SK-N-SH (cell line): ENCODE measurements at regions not wholly inside any gene's neighbourhood (a gene's known extent, or its start where the extent isn't known, plus 50 kb on each side); places are given as distances from the start of the nearest gene placed in this dataset.

ENCODE experiments used
- CTCF ChIA-PET: fragments of 300-600, 350-600 bp; formaldehyde crosslinking; extraction: SDS; loops from one replicate; lab custom pipeline; 2021; lab: Yijun Ruan, JAX
- POLR2A ChIA-PET: fragments of 350-600 bp; sonication (Branson Sonifier 250); formaldehyde crosslinking; extraction: SDS; loops from one replicate; lab custom pipeline; 2020; ENCODE audit warnings: antibody characterized with exemption, inconsistent platforms; lab: Yijun Ruan, JAX
- DNase-seq: peaks from one replicate; pipeline ENCODE4 v3.0.0; 2012
- H2AFZ ChIP-seq: fragments of 200-600 bp; sonication (generic); 2 replicates; pipeline ENCODE4 v1.8.1; 2016; ENCODE audit warnings: antibody characterized with exemption, mild to moderate bottlenecking, low read depth
- H3F3A ChIP-seq: fragments of 200-600 bp; sonication (generic); replicated peaks from 2 replicates; pipeline ENCODE3; 2016; ENCODE audit warnings: antibody characterized with exemption, mild to moderate bottlenecking; ENCODE audit not compliant: insufficient read depth
- H3K27ac ChIP-seq, 2 experiments: fragments of 200-500 bp in 1 of 2; fragments of 200-600 bp in 1 of 2; sonication (Bioruptor generic) in 1 of 2; sonication (generic), shearing (Covaris generic) in 1 of 2; 2 replicates each; pipeline versions ENCODE4 v1.5.1 to v1.6.1; 2014 to 2016; ENCODE audit warnings: low read depth in 2 of 2, inconsistent platforms in 1 of 2, low read length in 1 of 2, mild to moderate bottlenecking in 1 of 2, mixed read lengths in 1 of 2
- H3K27me3 ChIP-seq: fragments of 200-600 bp; sonication (generic), shearing (Covaris generic); 2 replicates; pipeline ENCODE4 v1.6.1; 2016; ENCODE audit warnings: mixed run types; ENCODE audit not compliant: insufficient read depth
- H3K36me3 ChIP-seq, 2 experiments: fragments of 200-500 bp in 1 of 2; fragments of 200-600 bp in 1 of 2; sonication (Bioruptor generic) in 1 of 2; sonication (generic) in 1 of 2; replicated peaks in 1 of 2; 2 replicates each; pipeline versions ENCODE3 to v1.5.1; 2014 to 2016; ENCODE audit warnings: low read length in 1 of 2, mild to moderate bottlenecking in 1 of 2; ENCODE audit not compliant: insufficient read depth in 2 of 2, control insufficient read depth in 1 of 2
- H3K4me1 ChIP-seq, 2 experiments: fragments of 200-500 bp in 1 of 2; fragments of 200-600 bp in 1 of 2; sonication (Bioruptor generic) in 1 of 2; sonication (generic), shearing (Covaris generic) in 1 of 2; 2 replicates each; pipeline versions ENCODE4 v1.5.1 to v1.6.1; 2014 to 2016; ENCODE audit warnings: low read depth in 1 of 2, low read length in 1 of 2, mixed run types in 1 of 2; ENCODE audit not compliant: insufficient read depth in 2 of 2, control insufficient read depth in 1 of 2
- H3K4me2 ChIP-seq: fragments of 200-600 bp; sonication (generic), shearing (Covaris generic); 2 replicates; pipeline ENCODE4 v1.6.1; 2017; ENCODE audit warnings: mixed run types
- H3K4me3 ChIP-seq, 2 experiments: fragments of 200-500 bp in 1 of 2; fragments of 200-600 bp in 1 of 2; sonication (Bioruptor generic) in 1 of 2; sonication (generic), shearing (Covaris generic) in 1 of 2; 2 replicates each; pipeline versions ENCODE4 v1.5.1 to v1.8.1; 2014 to 2016; ENCODE audit warnings: low read depth in 2 of 2, inconsistent platforms in 1 of 2, low read length in 1 of 2, mild to moderate bottlenecking in 1 of 2, mixed read lengths in 1 of 2, moderate library complexity in 1 of 2
- H3K79me2 ChIP-seq: fragments of 200-600 bp; sonication (generic); 2 replicates; pipeline ENCODE4 v1.8.1; 2017; ENCODE audit warnings: mild to moderate bottlenecking; ENCODE audit not compliant: insufficient read depth
- H3K9ac ChIP-seq: fragments of 200-600 bp; sonication (generic); 2 replicates; pipeline ENCODE4 v1.6.1; 2017; ENCODE audit warnings: mixed run types
- H3K9me2 ChIP-seq: fragments of 200-600 bp; sonication (generic); 2 replicates; pipeline ENCODE4 v1.6.1; 2017; ENCODE audit warnings: mixed run types
- H3K9me3 ChIP-seq: fragments of 200-600 bp; sonication (generic); 2 replicates; pipeline ENCODE4 v1.6.1; 2017; ENCODE audit warnings: mixed run types, mild to moderate bottlenecking, moderate library complexity
- H4K20me1 ChIP-seq: fragments of 200-600 bp; sonication (generic); 2 replicates; pipeline ENCODE4 v1.6.1; 2017; ENCODE audit warnings: mild to moderate bottlenecking, mixed run types; ENCODE audit not compliant: insufficient read depth
- FOXJ3 ChIP-seq: sonication (generic); formaldehyde crosslinking; IDR thresholded peaks from 2 replicates; pipeline ENCODE4 v1.5.1; 2020; ENCODE audit warnings: mild to moderate bottlenecking, missing genetic modification reagents
- FOXM1 ChIP-seq: IDR thresholded peaks from 2 replicates; pipeline ENCODE4 v1.4.0; 2012; ENCODE audit warnings: low read depth, mild to moderate bottlenecking
- GABPA ChIP-seq: IDR thresholded peaks from 2 replicates; pipeline ENCODE4 v1.4.0; 2012; ENCODE audit warnings: low read depth, mild to moderate bottlenecking
- GATA2 ChIP-seq: sonication (generic); formaldehyde crosslinking; IDR thresholded peaks from 2 replicates; pipeline ENCODE4 v1.5.0; 2020; ENCODE audit warnings: mild to moderate bottlenecking, missing genetic modification reagents
- IRF3 ChIP-seq: fragments of 150-350 bp; IDR thresholded peaks from 2 replicates; pipeline ENCODE4 v1.6.1; 2016; ENCODE audit warnings: mild to moderate bottlenecking, low read depth, low read length
- JUND ChIP-seq: IDR thresholded peaks from 2 replicates; pipeline ENCODE4 v1.4.0; 2012
- MAX ChIP-seq: IDR thresholded peaks from 2 replicates; pipeline ENCODE4 v1.4.0; 2012; ENCODE audit warnings: low read depth
- NRF1 ChIP-seq: IDR thresholded peaks from 2 replicates; pipeline ENCODE4 v1.6.1; 2012; ENCODE audit warnings: low read depth, mild to moderate bottlenecking, low read length
- SMC3 ChIP-seq: IDR thresholded peaks from 2 replicates; pipeline ENCODE4 v1.6.1; 2012; ENCODE audit warnings: low read depth, low read length, improper control_type of control experiment
- TAF1 ChIP-seq: IDR thresholded peaks from 2 replicates; pipeline ENCODE4 v1.6.1; 2012; ENCODE audit warnings: low read depth, mild to moderate bottlenecking, low read length, moderate library complexity, borderline replicate concordance
- USF2 ChIP-seq: fragments of 150-350 bp; IDR thresholded peaks from 2 replicates; pipeline ENCODE4 v1.6.1; 2017; ENCODE audit warnings: antibody characterized with exemption, low read length, low read depth, borderline replicate concordance
- YY1 ChIP-seq: IDR thresholded peaks from 2 replicates; pipeline ENCODE4 v1.4.0; 2012; ENCODE audit warnings: low read depth, mild to moderate bottlenecking
- WGBS: methylation state at CpG from one replicate; pipeline ENCODE4 v1.1.6; 2017; ENCODE audit warnings: low lambda C conversion rate; 5-methylcytosine and 5-hydroxymethylcytosine counted together
- TF ChIP-seq, protein P1 (sequence below): IDR thresholded peaks from 2 replicates; pipeline ENCODE4; 2012
- TF ChIP-seq, protein P2 (sequence below): IDR thresholded peaks from 2 replicates; pipeline ENCODE4 v1.4.0; 2012; ENCODE audit warnings: low read depth, borderline replicate concordance

GRCh38 chr5:86862093-86862492, 244.4 kb downstream of the COX7C start:
- ChIA-PET POLR2A (no interaction called here), CTCF (no interaction called here)
- Histone ChIP-seq H3F3A (no peaks in the 10 kb centered on the region), H3K27ac (no peak overlapping the region), H3K79me2 (no peaks in the 10 kb centered on the region), H3K4me1 (no peaks in the 10 kb centered on the region; a peak in 1 of 4 replicates), H3K27me3 (no peaks in the 10 kb centered on the region; the same call in 1 of the 2 replicates), H3K4me3 (no peak overlapping the region), H3K4me2 (no peak overlapping the region), H3K9me2 (no peaks in the 10 kb centered on the region), H4K20me1 (no peaks in the 10 kb centered on the region), H3K36me3 (no peaks in the 10 kb centered on the region), H3K9me3 (no peaks in the 10 kb centered on the region), H2AFZ (no peak overlapping the region), H3K9ac (no peak overlapping the region)
- WGBS, result 28% methylated on average over 3 of the region's 3 CpGs
- no peak for DNase-seq
- TF ChIP-seq, protein P1, sequence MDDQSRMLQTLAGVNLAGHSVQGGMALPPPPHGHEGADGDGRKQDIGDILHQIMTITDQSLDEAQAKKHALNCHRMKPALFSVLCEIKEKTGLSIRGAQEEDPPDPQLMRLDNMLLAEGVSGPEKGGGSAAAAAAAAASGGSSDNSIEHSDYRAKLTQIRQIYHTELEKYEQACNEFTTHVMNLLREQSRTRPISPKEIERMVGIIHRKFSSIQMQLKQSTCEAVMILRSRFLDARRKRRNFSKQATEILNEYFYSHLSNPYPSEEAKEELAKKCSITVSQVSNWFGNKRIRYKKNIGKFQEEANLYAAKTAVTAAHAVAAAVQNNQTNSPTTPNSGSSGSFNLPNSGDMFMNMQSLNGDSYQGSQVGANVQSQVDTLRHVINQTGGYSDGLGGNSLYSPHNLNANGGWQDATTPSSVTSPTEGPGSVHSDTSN, result no peak
- TF ChIP-seq TAF1 (no peak), SMC3 (no peak), JUND (no peak), FOXM1 (no peak), GATA2 (no peak), IRF3 (no peak), FOXJ3 (CRISPR knock-in tag) (no peak), MAX (no peak), YY1 (no peak), USF2 (no peak), NRF1 (no peak), GABPA (no peak)
- TF ChIP-seq, protein P2, sequence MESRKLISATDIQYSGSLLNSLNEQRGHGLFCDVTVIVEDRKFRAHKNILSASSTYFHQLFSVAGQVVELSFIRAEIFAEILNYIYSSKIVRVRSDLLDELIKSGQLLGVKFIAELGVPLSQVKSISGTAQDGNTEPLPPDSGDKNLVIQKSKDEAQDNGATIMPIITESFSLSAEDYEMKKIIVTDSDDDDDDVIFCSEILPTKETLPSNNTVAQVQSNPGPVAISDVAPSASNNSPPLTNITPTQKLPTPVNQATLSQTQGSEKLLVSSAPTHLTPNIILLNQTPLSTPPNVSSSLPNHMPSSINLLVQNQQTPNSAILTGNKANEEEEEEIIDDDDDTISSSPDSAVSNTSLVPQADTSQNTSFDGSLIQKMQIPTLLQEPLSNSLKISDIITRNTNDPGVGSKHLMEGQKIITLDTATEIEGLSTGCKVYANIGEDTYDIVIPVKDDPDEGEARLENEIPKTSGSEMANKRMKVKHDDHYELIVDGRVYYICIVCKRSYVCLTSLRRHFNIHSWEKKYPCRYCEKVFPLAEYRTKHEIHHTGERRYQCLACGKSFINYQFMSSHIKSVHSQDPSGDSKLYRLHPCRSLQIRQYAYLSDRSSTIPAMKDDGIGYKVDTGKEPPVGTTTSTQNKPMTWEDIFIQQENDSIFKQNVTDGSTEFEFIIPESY, result no peak
